ENCODE measurements at regions not wholly inside any gene's neighbourhood (a gene's known extent, or its start where the extent isn't known, plus 50 kb on each side); places are given as distances from the start of the nearest gene placed in this dataset.

GRCh38 chr1:56424744-56425493, 154.4 kb downstream of the PLPP3 start:
- TF ChIP-seq CTCF (conservative IDR thresholded peaks at IDR 0.05) (no peak), EZH2 (IDR thresholded peaks at IDR 0.05; ENCODE audit: low read depth) (no peak)
